ENCODE measurements at regions not wholly inside any gene's neighbourhood (a gene's known extent, or its start where the extent isn't known, plus 50 kb on each side); places are given as distances from the start of the nearest gene placed in this dataset.
"Not testable (repeated sequence)": the region's sequence is repeated elsewhere in the genome, so short reads cannot be mapped to it uniquely, and the experiment has no call there.

- Mint-ChIP-seq H3K36me3 (no peaks in the 10 kb centered on the region), H3K4me3 (no peak overlapping the region), H3K27ac (no peak overlapping the region), H3K9me3 (no peaks in the 10 kb centered on the region), H3K4me1 (no peaks in the 10 kb centered on the region), H3K27me3 (peaks cover 3% of the 10 kb centered on the region)
- no peak for DNase-seq
These were observed 74.0 kb upstream of the NANOS1 start for GRCh38 chr10:118955531-118955930.

DNA sequence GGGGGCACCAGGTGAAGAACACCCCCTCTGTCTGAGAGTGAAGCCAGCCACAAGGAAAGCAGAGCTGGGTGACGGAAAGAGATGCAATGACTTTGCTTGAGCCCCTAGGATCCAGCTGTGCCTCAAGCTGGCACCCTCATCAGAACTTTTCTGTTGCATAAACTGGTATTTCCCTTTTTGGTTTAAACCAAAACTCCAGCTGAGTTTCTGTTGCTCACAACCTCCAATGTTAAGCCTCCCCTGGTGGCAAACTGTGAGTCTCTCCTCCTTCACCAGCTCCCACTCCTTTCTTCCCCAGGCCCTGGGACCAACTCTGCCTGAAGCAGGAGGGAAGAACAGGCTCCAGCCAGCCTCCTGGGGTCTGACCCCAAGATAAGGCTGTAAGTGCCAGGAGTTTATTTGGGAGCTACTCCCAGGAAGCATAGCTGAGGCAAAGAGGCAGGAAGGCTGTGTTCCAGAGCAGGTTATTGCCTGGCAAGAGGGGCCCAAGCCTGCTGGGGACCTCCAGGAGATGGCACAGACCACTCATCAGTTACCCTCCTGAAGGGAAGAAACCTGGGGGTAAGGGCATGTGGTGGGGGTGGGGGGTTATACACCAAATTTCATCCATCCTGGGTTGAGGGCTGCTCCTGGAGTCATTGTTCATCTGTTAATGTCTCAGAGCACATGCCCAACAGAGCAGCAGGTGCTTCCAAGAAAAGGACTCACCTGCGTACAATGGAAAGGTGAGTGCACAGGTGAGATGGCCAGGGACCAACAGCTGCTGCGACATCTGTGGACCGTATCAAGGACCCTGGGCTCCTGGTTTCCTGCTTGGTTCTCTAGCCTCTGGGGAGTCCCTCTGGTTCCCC, 73.3 kb upstream of the NANOS1 start:
- no peaks in the 10 kb centered on the region for H3K9me3 Mint-ChIP-seq
- no peaks in the 10 kb centered on the region for H3K4me1 Mint-ChIP-seq
- H3K36me3 Mint-ChIP-seq, result no peaks in the 10 kb centered on the region
- peaks cover 3% of the 10 kb centered on the region for H3K27me3 Mint-ChIP-seq
- no peak overlapping the region for H3K4me3 Mint-ChIP-seq
- DNase-seq, result no peak
- no peak overlapping the region for H3K27ac Mint-ChIP-seq

DNA sequence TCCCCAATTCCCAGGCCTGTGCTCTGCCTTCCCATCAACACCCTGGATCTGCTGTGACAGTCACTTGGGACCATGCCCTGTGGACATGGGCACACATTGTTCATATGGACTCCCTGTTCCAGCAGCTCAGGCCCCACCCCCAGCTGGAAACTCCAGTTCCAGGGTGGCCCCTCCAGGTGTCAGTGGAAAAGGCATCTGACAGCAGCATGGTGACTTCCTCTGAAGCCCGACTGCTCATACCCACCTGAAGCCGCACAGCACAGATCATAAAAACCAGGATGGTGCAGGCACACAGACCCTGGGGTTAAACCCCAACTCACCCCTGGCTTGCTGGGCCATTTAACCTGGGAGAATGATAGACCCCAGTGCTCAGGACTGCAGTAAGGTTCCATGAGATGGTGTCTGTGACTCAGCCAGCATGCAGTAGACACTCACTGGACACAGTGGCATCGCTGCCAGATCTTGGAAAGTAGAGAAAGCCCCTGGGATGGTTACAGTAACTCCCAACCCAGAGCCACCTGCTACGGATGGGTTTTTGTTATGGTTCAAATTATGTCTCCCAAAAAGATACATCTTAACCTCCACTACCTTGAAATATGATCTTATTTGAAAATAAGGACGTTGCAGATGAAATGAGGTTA, 72.6 kb upstream of the NANOS1 start:
- Mint-ChIP-seq H3K27me3 (peaks cover 3% of the 10 kb centered on the region), H3K4me3 (no peak overlapping the region), H3K36me3 (no peaks in the 10 kb centered on the region), H3K27ac (no peak overlapping the region), H3K4me1 (peaks cover 2% of the 10 kb centered on the region), H3K9me3 (no peaks in the 10 kb centered on the region)
- DNase-seq, result no peak

- H3K27ac Mint-ChIP-seq, result no peak overlapping the region
- no peak for DNase-seq
- no peaks in the 10 kb centered on the region for H3K36me3 Mint-ChIP-seq
- no peak overlapping the region for H3K4me3 Mint-ChIP-seq
- H3K9me3 Mint-ChIP-seq, result no peaks in the 10 kb centered on the region
- peaks cover 3% of the 10 kb centered on the region for H3K27me3 Mint-ChIP-seq
- H3K4me1 Mint-ChIP-seq, result peaks cover 2% of the 10 kb centered on the region
These were observed 72.1 kb upstream of the NANOS1 start for GRCh38 chr10:118957443-118957825.

- no peak overlapping the region for H3K4me3 Mint-ChIP-seq
- peaks cover 2% of the 10 kb centered on the region for H3K4me1 Mint-ChIP-seq
These were observed 71.5 kb upstream of the NANOS1 start for GRCh38 chr10:118957966-118958365.

DNA sequence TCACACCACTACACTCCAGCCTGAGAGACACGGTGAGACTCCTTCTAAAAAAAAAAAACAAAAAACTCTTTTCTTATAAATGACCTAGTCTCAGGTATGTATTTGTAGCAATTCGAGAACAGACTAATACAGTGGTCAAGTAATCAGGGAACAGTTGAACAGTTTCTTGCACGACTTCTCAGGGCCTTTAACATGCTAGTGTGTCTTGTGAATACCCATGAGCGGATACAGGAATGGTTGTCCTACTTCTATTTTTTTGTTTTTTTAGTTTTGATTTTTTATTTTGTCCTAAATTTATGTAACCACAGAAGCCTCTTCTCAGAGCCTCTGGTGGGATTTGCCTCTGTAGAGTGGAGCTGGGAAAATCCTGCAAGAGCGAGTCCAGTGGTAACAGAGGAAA, 71.0 kb upstream of the NANOS1 start:
- Mint-ChIP-seq H3K4me3 (no peak overlapping the region), H3K27me3 (peaks cover 3% of the 10 kb centered on the region), H3K4me1 (peaks cover 2% of the 10 kb centered on the region), H3K9me3 (no peaks in the 10 kb centered on the region), H3K36me3 (no peaks in the 10 kb centered on the region), H3K27ac (no peak overlapping the region)
- no peak for DNase-seq

More at GRCh38 chr10:118957966-118958365, 71.5 kb upstream of the NANOS1 start:
- Mint-ChIP-seq H3K36me3 (no peaks in the 10 kb centered on the region), H3K9me3 (no peaks in the 10 kb centered on the region), H3K27me3 (peaks cover 3% of the 10 kb centered on the region), H3K27ac (no peak overlapping the region)
- no peak for DNase-seq

DNA sequence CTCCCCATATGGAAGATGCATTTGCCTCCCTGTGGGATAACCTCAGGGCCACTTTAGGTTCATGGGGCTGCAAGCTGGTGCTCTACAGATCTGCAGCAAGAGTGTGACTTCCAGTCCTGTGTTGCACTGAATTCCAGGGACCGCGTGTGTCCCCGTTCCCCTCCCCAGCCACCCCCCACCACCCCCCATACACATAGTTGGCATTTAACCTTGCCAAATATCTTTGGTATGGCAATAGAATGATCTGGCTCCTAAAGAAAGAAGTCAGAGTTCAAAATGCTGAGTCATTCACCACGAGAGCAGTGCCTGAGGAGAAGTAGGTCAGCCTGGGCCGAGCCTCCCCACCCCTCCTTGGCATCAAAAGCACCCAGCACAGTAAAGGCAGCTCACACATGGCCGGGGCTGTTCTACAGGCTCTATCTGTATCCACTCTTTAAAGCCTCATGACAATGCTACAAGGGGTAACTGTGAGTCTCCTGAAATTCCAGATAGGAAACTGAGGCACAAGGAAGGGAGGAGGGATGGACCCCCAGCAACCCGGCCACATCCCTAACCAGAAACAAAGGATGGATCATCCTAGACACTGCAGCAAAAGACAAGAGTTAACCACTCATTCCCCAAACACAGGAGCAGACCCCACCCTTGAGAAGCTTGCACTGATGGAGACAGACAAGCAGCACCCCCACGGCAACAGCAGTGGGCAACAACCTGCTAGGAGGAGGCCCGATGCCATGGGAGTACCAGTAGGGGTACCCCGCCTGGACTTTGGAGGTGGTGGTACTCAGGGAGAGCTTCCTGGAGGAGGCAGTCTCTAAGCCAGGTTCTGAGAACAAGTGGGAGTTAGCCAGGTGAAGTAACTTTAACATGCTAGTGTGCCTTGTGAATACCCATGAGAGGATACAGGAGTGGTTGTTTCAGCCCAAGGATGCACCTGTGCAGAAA, 70.3 kb upstream of the NANOS1 start:
- peaks cover 3% of the 10 kb centered on the region for H3K27me3 Mint-ChIP-seq
- H3K4me1 Mint-ChIP-seq, result peaks cover 2% of the 10 kb centered on the region
- no peak overlapping the region for H3K27ac Mint-ChIP-seq
- H3K9me3 Mint-ChIP-seq, result no peaks in the 10 kb centered on the region
- H3K4me3 Mint-ChIP-seq, result no peak overlapping the region
- H3K36me3 Mint-ChIP-seq, result no peaks in the 10 kb centered on the region
- DNase-seq, result no peak

DNA sequence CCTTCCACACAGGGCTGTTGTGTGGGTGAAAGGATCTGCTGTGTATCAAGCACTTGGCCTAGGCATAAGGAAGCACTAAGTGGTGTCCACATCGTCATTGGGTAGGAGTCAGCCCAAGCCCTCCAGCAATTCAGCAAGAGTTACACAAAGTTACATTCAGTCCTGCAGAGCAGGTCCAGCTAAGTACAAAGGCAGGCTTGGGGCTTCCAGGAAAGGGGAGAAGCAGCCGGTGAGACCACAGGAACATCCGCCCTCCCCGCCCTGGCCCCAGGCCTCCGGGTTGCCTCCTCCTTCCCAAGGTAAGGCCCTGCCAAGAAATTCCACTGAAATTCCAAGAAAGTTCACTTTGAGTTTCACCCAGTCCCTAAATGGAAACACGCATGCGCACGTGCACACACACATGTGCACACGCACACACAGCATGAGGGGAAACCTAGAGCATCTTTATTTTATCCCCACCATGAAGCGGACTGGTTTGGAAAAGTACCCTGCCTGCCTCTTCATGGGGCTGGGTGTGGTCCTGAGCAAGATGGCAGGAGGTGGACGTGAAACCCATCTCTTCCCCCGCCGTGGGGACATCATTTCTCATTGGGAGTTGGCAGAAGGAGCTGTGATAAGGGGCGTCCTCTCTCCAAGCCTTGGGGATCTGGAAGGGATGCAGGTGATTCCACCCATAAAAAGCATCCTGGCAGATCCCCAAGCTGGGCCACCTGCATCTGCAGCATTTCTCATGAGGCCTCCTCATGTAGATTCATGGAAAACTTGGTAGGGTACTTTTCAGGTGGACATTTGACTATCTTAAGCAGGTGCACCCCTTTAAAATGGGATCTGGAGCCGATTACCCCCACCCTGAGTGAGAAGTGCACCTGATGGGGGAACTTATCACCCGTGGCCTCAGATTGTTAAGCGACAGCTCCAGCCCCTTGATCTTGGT, 69.1 kb upstream of the NANOS1 start:
- no peaks in the 10 kb centered on the region for H3K9me3 Mint-ChIP-seq
- H3K36me3 Mint-ChIP-seq, result no peaks in the 10 kb centered on the region
- H3K27me3 Mint-ChIP-seq, result no peaks in the 10 kb centered on the region
- H3K4me3 Mint-ChIP-seq, result no peak overlapping the region
- no peak overlapping the region for H3K27ac Mint-ChIP-seq
- H3K4me1 Mint-ChIP-seq, result peaks cover 2% of the 10 kb centered on the region
- no peak for DNase-seq

- Mint-ChIP-seq H3K4me3 (no peak overlapping the region), H3K4me1 (peaks cover 2% of the 10 kb centered on the region), H3K27ac (no peak overlapping the region), H3K9me3 (no peaks in the 10 kb centered on the region), H3K27me3 (no peaks in the 10 kb centered on the region), H3K36me3 (no peaks in the 10 kb centered on the region)
- no peak for DNase-seq
These were observed 68.1 kb upstream of the NANOS1 start for GRCh38 chr10:118961436-118961835.

- H3K4me1 Mint-ChIP-seq, H3K9me3 Mint-ChIP-seq, H3K27me3 Mint-ChIP-seq, H3K4me3 Mint-ChIP-seq, H3K27ac Mint-ChIP-seq, H3K36me3 Mint-ChIP-seq, DNase-seq: not testable (repeated sequence)
These were observed 67.1 kb upstream of the NANOS1 start for GRCh38 chr10:118962331-118962868.

GRCh38 chr10:118963341-118963740, 66.2 kb upstream of the NANOS1 start:
- Mint-ChIP-seq H3K36me3 (no peaks in the 10 kb centered on the region), H3K27ac (no peak overlapping the region), H3K4me3 (no peak overlapping the region), H3K9me3 (no peaks in the 10 kb centered on the region), H3K27me3 (no peaks in the 10 kb centered on the region), H3K4me1 (peaks cover 2% of the 10 kb centered on the region)
- DNase-seq, result no peak

DNA sequence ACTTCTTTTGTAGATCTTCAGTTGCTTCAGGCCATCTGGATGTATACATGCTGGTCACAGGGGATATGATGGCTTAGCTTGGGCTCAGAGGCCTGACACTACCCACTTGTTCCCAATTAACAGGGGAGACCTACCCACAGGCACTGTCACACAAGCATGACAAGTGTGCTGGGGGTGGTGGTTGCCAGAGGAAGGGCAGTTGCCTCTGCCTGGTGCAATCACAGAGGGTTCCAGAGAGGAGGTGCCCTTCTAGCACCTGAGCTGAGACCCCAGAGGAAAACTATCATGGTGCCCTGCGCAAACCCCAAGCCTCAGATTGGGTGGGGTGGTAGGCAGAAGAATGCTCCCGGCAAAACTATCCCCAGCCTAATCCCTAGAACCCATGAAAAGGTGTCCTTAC, 65.6 kb upstream of the NANOS1 start:
- no peaks in the 10 kb centered on the region for H3K9me3 Mint-ChIP-seq
- H3K36me3 Mint-ChIP-seq, result no peaks in the 10 kb centered on the region
- H3K4me1 Mint-ChIP-seq, result peaks cover 2% of the 10 kb centered on the region
- H3K4me3 Mint-ChIP-seq, result no peak overlapping the region
- no peak for DNase-seq
- no peaks in the 10 kb centered on the region for H3K27me3 Mint-ChIP-seq
- H3K27ac Mint-ChIP-seq, result no peak overlapping the region

DNA sequence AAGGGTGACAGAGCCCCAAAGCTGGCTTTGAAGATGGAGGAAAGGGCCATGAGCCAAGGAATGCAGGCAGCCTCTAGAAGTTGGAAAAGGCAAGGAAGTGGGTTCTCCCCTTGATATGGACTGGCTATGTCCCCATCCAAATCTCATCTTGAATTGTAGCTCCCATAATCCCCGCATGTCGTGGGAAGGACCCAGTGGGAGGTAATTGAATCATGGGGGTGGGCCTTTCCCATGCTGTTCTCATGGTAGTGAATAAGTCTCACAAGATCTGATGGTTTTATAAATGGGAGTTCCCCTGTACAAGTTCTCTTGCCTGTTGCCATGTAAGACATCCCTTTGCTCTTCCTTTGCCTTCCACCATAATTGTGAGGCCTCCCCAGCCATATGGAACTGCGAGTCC, 65.0 kb upstream of the NANOS1 start:
- DNase-seq, H3K27ac Mint-ChIP-seq, H3K9me3 Mint-ChIP-seq, H3K4me1 Mint-ChIP-seq, H3K27me3 Mint-ChIP-seq, H3K4me3 Mint-ChIP-seq, H3K36me3 Mint-ChIP-seq: not testable (repeated sequence)

GRCh38 chr10:118965096-118965495, 64.4 kb upstream of the NANOS1 start:
- H3K36me3 Mint-ChIP-seq, result no peaks in the 10 kb centered on the region
- peaks cover 2% of the 10 kb centered on the region for H3K4me1 Mint-ChIP-seq

More at GRCh38 chr10:118965096-118965495, 64.4 kb upstream of the NANOS1 start:
- no peak overlapping the region for H3K27ac Mint-ChIP-seq
- no peak for DNase-seq
- no peak overlapping the region for H3K4me3 Mint-ChIP-seq
- H3K9me3 Mint-ChIP-seq, result no peaks in the 10 kb centered on the region
- H3K27me3 Mint-ChIP-seq, result no peaks in the 10 kb centered on the region
